ENCODE measurements at regions not wholly inside any gene's neighbourhood (a gene's known extent, or its start where the extent isn't known, plus 50 kb on each side); places are given as distances from the start of the nearest gene placed in this dataset.
"Not testable (repeated sequence)": the region's sequence is repeated elsewhere in the genome, so short reads cannot be mapped to it uniquely, and the experiment has no call there.

DNA sequence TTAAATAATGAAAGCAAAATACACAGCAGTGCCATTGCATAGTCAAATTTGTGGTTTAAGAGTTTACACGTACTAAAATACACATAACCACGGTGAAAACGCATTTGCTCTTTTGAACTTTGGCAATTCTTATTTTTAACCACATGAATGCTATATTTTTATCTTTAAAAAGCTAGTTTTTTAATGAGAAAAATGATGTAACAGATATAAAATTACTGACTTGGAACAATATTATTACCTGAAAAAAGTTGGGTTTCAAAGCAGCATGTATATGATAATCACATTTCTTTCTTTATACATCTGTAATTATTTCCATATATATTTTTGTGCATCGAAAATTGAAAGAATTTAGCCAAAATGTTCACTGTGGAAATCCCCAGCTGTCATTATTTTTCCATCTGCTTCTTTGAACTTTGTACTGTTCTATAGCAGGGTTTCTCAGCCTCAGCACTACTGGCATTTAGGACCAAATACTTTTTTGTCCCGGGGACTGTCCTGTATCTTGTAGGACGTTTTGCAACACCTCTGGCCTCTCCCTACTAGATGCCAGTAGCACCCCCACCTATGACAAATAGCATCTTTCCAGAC, 75.9 kb upstream of the CAB39 start:
- Histone ChIP-seq H3K27ac (no peak overlapping the region), H3K36me3 (no peaks in the 10 kb centered on the region), H3K9me3 (no peaks in the 10 kb centered on the region), H3K4me1 (no peaks in the 10 kb centered on the region), H3K27me3 (no peaks in the 10 kb centered on the region), H3K4me3 (no peak overlapping the region)
- no peak for TF ChIP-seq CTCF (IDR thresholded peaks at IDR 0.05)
- no peak for ATAC-seq
- WGBS, 2 donors: 35 to 51% methylated on average over 6 of the region's 6 CpGs
- intact Hi-C loops (cut with DNase I): no loop called here
- no peak for DNase-seq
- no peak for FAIRE-seq

DNA sequence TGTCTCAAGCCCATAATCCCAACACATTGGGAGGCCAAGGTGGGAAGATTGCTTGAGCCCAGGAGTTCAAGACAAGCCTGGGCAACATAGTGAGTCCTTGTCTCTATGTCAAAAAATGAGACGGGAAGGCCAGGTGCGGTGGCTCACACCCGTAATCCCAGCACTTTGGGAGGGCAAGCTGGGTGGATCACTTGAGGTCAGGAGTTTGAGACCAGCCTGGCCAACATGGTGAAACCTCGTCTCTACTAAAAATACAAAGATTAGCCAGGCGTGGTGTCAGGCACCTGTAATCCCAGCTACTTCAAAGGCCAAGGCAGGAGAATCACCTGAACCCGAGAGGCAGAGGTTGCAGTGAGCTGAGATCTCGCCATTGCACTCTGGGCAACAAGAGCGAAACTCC, 75.2 kb upstream of the CAB39 start:
- ATAC-seq, FAIRE-seq: not testable (repeated sequence)
- 76 to 81% methylated on average over 8 of the region's 8 CpGs for WGBS, 2 donors

GRCh38 chr2:230640540-230641011, 72.1 kb upstream of the CAB39 start:
- Histone ChIP-seq H3K4me1 (no peaks in the 10 kb centered on the region), H3K9me3 (no peaks in the 10 kb centered on the region), H3K4me3 (no peak overlapping the region), H3K27me3 (no peaks in the 10 kb centered on the region), H3K36me3 (no peaks in the 10 kb centered on the region), H3K27ac (no peak overlapping the region)
- DNase-seq: no peak
- TF ChIP-seq CTCF (IDR thresholded peaks at IDR 0.05): no peak
- no peak for FAIRE-seq
- intact Hi-C loops (cut with DNase I): no loop called here
- WGBS, 2 donors: 84 to 85% methylated on average over 6 of the region's 6 CpGs
- no peak for ATAC-seq

More for the DNA sequence above, 75.2 kb upstream of the CAB39 start:
- DNase-seq; H3K27ac ChIP-seq; H3K27me3 ChIP-seq; H3K9me3 ChIP-seq; intact Hi-C loops (cut with DNase I); H3K4me3 ChIP-seq; H3K4me1 ChIP-seq; H3K36me3 ChIP-seq: not testable (repeated sequence)

GRCh38 chr2:230642966-230643365, 69.7 kb upstream of the CAB39 start:
- DNase-seq (no peak), ATAC-seq (no peak), FAIRE-seq (no peak)
- H3K27me3 ChIP-seq: no peaks in the 10 kb centered on the region
- no peaks in the 10 kb centered on the region for H3K36me3 ChIP-seq
- no peaks in the 10 kb centered on the region for H3K9me3 ChIP-seq
- WGBS, 2 donors: 87 to 89% methylated on average over 4 of the region's 4 CpGs
- TF ChIP-seq CTCF (IDR thresholded peaks at IDR 0.05): no peak
- no peak overlapping the region for H3K4me3 ChIP-seq
- H3K4me1 ChIP-seq: no peaks in the 10 kb centered on the region
- H3K27ac ChIP-seq: no peak overlapping the region
- intact Hi-C loops (cut with DNase I): no loop called here

DNA sequence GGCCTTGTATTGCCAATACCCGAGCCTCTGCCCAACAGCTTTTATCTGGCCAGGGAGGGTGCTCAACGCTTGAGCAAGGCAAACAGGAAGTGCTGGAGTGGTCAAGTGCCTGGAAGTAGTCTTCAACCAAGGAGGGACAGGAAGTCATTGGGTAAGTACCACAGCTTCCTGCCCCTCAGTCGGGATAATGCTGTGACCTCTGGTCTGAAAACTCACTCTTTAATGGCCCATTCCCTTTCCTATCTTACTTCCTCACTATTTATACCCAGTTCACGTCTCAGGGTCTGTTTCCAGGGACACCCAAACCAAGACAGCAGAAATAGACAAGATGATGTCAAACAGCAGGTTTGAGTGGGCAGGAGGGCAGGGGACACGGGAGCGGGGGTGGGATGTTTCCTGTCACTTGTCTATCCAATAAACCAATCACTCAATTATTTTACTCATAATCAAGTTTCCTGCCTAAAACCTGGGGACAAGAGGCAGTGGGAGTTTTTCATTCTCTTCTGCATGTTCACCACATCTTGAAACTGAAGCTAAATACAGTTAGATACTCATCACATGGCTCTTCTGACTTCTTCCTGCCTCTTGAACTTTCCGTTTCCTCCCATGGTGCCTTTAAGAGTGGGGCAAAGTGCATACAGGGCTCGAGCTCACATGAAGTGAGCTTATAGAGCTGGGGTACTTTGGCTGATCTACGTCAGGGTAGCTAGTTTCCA, 68.9 kb upstream of the CAB39 start:
- ATAC-seq: peak in 3 of 4 donors; percentile 26 to 77 (median 66)
- no peaks in the 10 kb centered on the region for H3K9me3 ChIP-seq
- WGBS, 2 donors: 62 to 69% methylated on average over 9 of the region's 9 CpGs
- H3K4me3 ChIP-seq: no peak overlapping the region
- intact Hi-C loops (cut with DNase I): no loop called here
- FAIRE-seq: no peak
- peak in 1 of 6 donors; percentile 47 for DNase-seq
- no peak overlapping the region for H3K27ac ChIP-seq
- no peak for TF ChIP-seq CTCF (IDR thresholded peaks at IDR 0.05)
- H3K4me1 ChIP-seq: no peaks in the 10 kb centered on the region
- no peaks in the 10 kb centered on the region for H3K27me3 ChIP-seq
- no peaks in the 10 kb centered on the region for H3K36me3 ChIP-seq

Data from pancreas (tissue), 10 donors.